LNCAP (cell line): ENCODE measurements at regions not wholly inside any gene's neighbourhood (a gene's known extent, or its start where the extent isn't known, plus 50 kb on each side); places are given as distances from the start of the nearest gene placed in this dataset.

ENCODE experiments used
- TF ChIP-seq, protein P1 (sequence below): fragments of 450-650 bp; IDR thresholded peaks from 2 replicates; pipeline ENCODE4 v1.5.1; 2017; ENCODE audit warnings: mild to moderate bottlenecking

DNA sequence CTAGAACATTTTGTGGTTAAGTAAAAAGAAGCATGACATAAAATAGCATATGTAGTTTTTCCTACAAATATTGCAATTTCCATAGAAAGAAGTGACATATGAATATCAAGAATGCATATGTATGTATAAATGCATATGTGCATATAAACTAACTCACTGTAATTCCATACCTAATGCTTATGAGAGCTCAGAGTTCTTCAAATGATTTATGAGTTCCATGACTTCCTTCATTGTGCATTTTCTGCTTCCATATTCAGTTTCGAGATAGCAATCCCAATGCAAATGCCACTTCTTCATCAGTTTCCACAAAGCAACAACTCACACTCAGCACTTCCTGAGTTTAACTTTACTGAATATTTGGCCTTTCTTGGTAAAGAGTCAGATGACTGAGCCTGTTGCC, 1744.3 kb upstream of the MIR17HG start:
- TF ChIP-seq, protein P1, sequence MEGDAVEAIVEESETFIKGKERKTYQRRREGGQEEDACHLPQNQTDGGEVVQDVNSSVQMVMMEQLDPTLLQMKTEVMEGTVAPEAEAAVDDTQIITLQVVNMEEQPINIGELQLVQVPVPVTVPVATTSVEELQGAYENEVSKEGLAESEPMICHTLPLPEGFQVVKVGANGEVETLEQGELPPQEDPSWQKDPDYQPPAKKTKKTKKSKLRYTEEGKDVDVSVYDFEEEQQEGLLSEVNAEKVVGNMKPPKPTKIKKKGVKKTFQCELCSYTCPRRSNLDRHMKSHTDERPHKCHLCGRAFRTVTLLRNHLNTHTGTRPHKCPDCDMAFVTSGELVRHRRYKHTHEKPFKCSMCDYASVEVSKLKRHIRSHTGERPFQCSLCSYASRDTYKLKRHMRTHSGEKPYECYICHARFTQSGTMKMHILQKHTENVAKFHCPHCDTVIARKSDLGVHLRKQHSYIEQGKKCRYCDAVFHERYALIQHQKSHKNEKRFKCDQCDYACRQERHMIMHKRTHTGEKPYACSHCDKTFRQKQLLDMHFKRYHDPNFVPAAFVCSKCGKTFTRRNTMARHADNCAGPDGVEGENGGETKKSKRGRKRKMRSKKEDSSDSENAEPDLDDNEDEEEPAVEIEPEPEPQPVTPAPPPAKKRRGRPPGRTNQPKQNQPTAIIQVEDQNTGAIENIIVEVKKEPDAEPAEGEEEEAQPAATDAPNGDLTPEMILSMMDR = no peak

DNA sequence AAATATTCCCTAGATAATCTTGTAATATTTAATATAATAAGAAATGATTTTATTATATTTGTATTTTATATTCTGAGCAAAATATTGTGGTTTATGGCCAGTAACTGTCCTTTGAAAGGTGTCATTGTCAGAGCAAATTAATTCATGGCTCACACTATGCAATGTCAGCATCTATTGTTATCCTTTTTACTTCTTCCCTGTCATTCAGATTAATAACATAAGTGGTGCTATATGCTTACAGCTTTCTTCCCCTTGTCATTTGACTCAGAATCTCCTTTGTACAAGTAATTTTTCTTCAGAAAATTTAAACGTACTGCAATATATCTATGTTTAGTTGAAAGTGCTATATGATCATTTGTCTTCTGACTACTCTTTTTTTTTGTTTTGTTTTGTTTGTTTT, 1738.2 kb upstream of the MIR17HG start:
- TF ChIP-seq, protein P1 = no peak

GRCh38 chr13:89610331-89610730, 1737.2 kb upstream of the MIR17HG start:
- TF ChIP-seq, protein P1 = no peak

DNA sequence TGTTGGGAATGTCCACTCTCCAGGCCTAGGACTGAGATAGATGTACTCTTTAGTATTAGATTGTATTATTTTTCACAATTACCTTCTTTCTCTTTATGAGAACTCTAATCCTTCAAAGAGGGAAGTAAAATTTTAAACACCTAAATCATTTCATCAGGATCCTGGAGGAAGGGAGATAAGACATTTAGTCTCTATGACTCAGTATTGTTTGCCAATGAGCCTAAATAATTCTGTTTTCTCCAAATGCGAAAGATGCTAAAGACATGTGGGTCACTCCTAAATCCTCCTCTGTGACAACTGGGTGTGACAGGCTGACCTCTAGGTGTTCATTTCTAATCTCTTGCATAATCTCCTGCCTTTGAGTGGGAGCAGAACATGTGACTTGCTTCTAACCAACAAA, 1736.6 kb upstream of the MIR17HG start:
- TF ChIP-seq, protein P1 = no peak

GRCh38 chr13:89627996-89628395, 1719.5 kb upstream of the MIR17HG start:
- TF ChIP-seq, protein P1 = no peak

- TF ChIP-seq, protein P1 = no peak
Observed at GRCh38 chr13:89628567-89628966, 1718.9 kb upstream of the MIR17HG start.

DNA sequence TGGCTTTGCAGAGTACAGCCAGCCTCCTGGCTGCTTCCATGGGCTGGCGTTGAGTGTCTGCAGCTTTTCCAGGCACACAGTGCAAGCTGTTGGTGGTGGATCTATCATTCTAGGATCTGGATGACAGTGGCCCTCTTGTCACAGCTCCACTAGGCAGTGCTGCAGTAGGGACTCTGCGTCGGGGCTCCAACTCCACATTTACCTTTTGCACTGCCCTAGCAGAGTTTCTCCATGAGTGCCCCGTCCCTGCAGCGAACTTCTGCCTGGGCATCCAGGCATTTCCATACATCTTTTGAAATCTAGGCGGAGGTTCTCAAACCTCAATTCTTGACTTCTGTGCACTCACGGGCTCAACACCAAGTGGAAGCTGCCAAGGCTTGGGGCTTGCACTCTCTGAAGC, 1697.3 kb upstream of the MIR17HG start:
- TF ChIP-seq, protein P1 = no peak

DNA sequence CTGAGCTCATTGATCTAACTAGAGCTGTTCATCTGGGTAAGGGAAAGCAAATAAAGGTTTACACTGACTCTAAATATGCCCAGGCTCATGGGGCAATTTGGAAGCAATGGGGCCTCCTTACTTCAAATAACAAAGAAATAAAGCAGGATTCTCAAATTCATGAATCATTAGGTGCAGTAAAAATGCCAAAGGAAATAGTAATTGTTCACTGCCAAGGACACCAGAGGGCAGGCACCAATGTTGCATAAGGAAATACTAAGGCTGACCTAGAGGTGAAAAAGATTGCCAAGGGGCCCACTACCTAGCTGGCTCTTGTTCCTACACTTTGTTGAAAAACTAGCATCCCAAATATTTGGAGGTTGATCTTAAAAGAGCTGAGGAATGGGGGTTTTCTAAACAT, 1686.7 kb upstream of the MIR17HG start:
- TF ChIP-seq, protein P1 = no peak
